Limb (tissue), 2 donors: ENCODE measurements at regions not wholly inside any gene's neighbourhood (a gene's known extent, or its start where the extent isn't known, plus 50 kb on each side); places are given as distances from the start of the nearest gene placed in this dataset.

Source experiments
- DNase-seq, 2 donors: peaks; one replicate each; pipeline ENCODE4 v3.0.0-alpha.2; 2016; ENCODE audit errors: extremely low spot score in 2 of 2

GRCh38 chr3:157637866-157638265 lies 134.7 kb upstream of the VEPH1 start:
- DNase-seq: no peak

GRCh38 chr3:157633241-157633640 lies 130.0 kb upstream of the VEPH1 start:
- no peak for DNase-seq

- DNase-seq: no peak
These were observed 128.9 kb upstream of the VEPH1 start for GRCh38 chr3:157632075-157632474.

GRCh38 chr3:157631478-157631877 lies 128.3 kb upstream of the VEPH1 start:
- DNase-seq: no peak

GRCh38 chr3:157626817-157627216 lies 123.6 kb upstream of the VEPH1 start:
- DNase-seq: no peak

- DNase-seq: no peak
These were observed 121.6 kb upstream of the VEPH1 start for GRCh38 chr3:157624801-157625200.

- DNase-seq: no peak
These were observed 115.7 kb upstream of the VEPH1 start for GRCh38 chr3:157618886-157619285.

GRCh38 chr3:157618075-157618760 lies 115.0 kb upstream of the VEPH1 start:
- peak in 1 of 2 donors; percentile 85 for DNase-seq

- no peak for DNase-seq
These were observed 111.7 kb upstream of the VEPH1 start for GRCh38 chr3:157614896-157615295.

- DNase-seq: no peak
These were observed 108.4 kb upstream of the VEPH1 start for GRCh38 chr3:157611536-157612076.

GRCh38 chr3:157610876-157611535 lies 107.8 kb upstream of the VEPH1 start:
- no peak for DNase-seq

GRCh38 chr3:157607826-157608405 lies 104.7 kb upstream of the VEPH1 start:
- DNase-seq: peak in 1 of 2 donors; percentile 27

GRCh38 chr3:157606852-157607197 lies 103.6 kb upstream of the VEPH1 start:
- DNase-seq: no peak

GRCh38 chr3:157606011-157606851 lies 103.0 kb upstream of the VEPH1 start:
- DNase-seq: peak; percentile 43 to 82

GRCh38 chr3:157605356-157605755 lies 102.1 kb upstream of the VEPH1 start:
- DNase-seq: no peak

- no peak for DNase-seq
These were observed 99.2 kb upstream of the VEPH1 start for GRCh38 chr3:157602424-157602823.

GRCh38 chr3:157595259-157595658 lies 92.0 kb upstream of the VEPH1 start:
- DNase-seq: no peak

GRCh38 chr3:157594413-157594812 lies 91.2 kb upstream of the VEPH1 start:
- DNase-seq: no peak

GRCh38 chr3:157592769-157593168 lies 89.6 kb upstream of the VEPH1 start:
- no peak for DNase-seq

GRCh38 chr3:157590273-157590672 lies 87.1 kb upstream of the VEPH1 start:
- DNase-seq: no peak

- DNase-seq: peak in 1 of 2 donors; percentile 47
These were observed 86.0 kb upstream of the VEPH1 start for GRCh38 chr3:157589211-157589610.
